OCI-LY7 (cell line): ENCODE measurements at regions not wholly inside any gene's neighbourhood (a gene's known extent, or its start where the extent isn't known, plus 50 kb on each side); places are given as distances from the start of the nearest gene placed in this dataset.

ENCODE experiments used
- BruUV-seq: library from RNA; stranded (reverse); fragments of 400-500 nt; replicated peaks from 2 replicates; lab custom pipeline; 2021; lab: Mats Ljungman, UMichigan
- CTCF ChIA-PET: fragments of 300-600 bp; sonication (Branson Sonifier 250); formaldehyde crosslinking; loops from one replicate; lab custom pipeline; 2022; ENCODE audit warnings: antibody characterized with exemption; ENCODE audit not compliant: unreplicated experiment; lab: Charles Lee
- POLR2A ChIA-PET: fragments of 300-600 bp; sonication (Branson Sonifier 250); formaldehyde crosslinking; loops from one replicate; lab custom pipeline; 2022; ENCODE audit warnings: antibody characterized with exemption; lab: Charles Lee
- DNase-seq: peaks from one replicate; pipeline ENCODE4 v3.0.0-alpha.2; 2015; ENCODE audit warnings: low spot score
- H2AFZ ChIP-seq: fragments of 200-600 bp; sonication (generic), shearing (Covaris generic); 2 replicates; pipeline ENCODE4 v1.6.1; 2014; ENCODE audit warnings: mild to moderate bottlenecking, antibody characterized with exemption, low read length, moderate library complexity
- H3K27ac ChIP-seq: fragments of 200-600 bp; sonication (generic); 2 replicates; pipeline ENCODE4 v1.5.1; 2014; ENCODE audit warnings: mixed run types, low read depth, mild to moderate bottlenecking, moderate library complexity, low read length, inconsistent platforms; ENCODE audit not compliant: poor library complexity, severe bottlenecking
- H3K36me3 ChIP-seq: fragments of 200-600 bp; sonication (generic); 2 replicates; pipeline ENCODE4 v1.6.1; 2014; ENCODE audit warnings: mild to moderate bottlenecking, antibody characterized with exemption, low read length, moderate library complexity, mixed read lengths; ENCODE audit not compliant: insufficient read depth
- H3K4me1 ChIP-seq: fragments of 200-600 bp; sonication (generic); 2 replicates; pipeline ENCODE4 v1.5.1; 2014; ENCODE audit warnings: mild to moderate bottlenecking, low read length; ENCODE audit not compliant: insufficient read depth, poor library complexity, severe bottlenecking
- H3K4me2 ChIP-seq: fragments of 200-600 bp; sonication (generic); 2 replicates; pipeline ENCODE4 v1.6.1; 2014; ENCODE audit warnings: mild to moderate bottlenecking, low read length
- H3K4me3 ChIP-seq: fragments of 200-600 bp; sonication (generic); 2 replicates; pipeline ENCODE4 v1.5.1; 2014; ENCODE audit warnings: mild to moderate bottlenecking, low read depth, low read length; ENCODE audit not compliant: poor library complexity, severe bottlenecking
- H3K79me2 ChIP-seq: fragments of 200-600 bp; sonication (generic); 2 replicates; pipeline ENCODE4 v1.6.1; 2016; ENCODE audit warnings: low read depth, mild to moderate bottlenecking, low read length, moderate library complexity, mixed read lengths; ENCODE audit not compliant: insufficient read depth
- H3K9me2 ChIP-seq: fragments of 200-600 bp; sonication (generic); 2 replicates; pipeline ENCODE4 v1.6.1; 2016; ENCODE audit warnings: mild to moderate bottlenecking, low read length, mixed read lengths; ENCODE audit not compliant: insufficient read depth
- H3K9me3 ChIP-seq: fragments of 200-600 bp; sonication (generic); 2 replicates; pipeline ENCODE4 v1.6.1; 2014; ENCODE audit warnings: mild to moderate bottlenecking, mixed run types, low read length, mixed read lengths
- H4K20me1 ChIP-seq: fragments of 200-600 bp; sonication (generic); 2 replicates; pipeline ENCODE4 v1.6.1; 2014; ENCODE audit warnings: mild to moderate bottlenecking, antibody characterized with exemption, low read length, moderate library complexity, mixed read lengths; ENCODE audit not compliant: insufficient read depth
- CTCF ChIP-seq: fragments of 200-600 bp; sonication (generic); conservative IDR thresholded peaks from 2 replicates; pipeline ENCODE4 v1.5.1; 2014; ENCODE audit warnings: mild to moderate bottlenecking, antibody characterized with exemption, low read length, moderate library complexity, mixed read lengths
- EZH2phosphoT487 ChIP-seq: fragments of 200-600 bp; sonication (generic); IDR thresholded peaks from 2 replicates; pipeline ENCODE4 v1.6.1; 2018; ENCODE audit warnings: low read depth, borderline replicate concordance, mild to moderate bottlenecking, mixed run types, antibody characterized with exemption, low read length, moderate library complexity, mixed read lengths
- intact Hi-C: fragments of 100-400 bp; cut with micrococcal nuclease; formaldehyde crosslinking; loops from one replicate; pipeline ENCODE4 v1.10.0; 2022; ENCODE audit not compliant: unreplicated experiment

GRCh38 chr11:70849031-70849430, 403.3 kb downstream of the SHANK2 start:
- Histone ChIP-seq H4K20me1 (no peaks in the 10 kb centered on the region), H3K79me2 (no peaks in the 10 kb centered on the region), H3K4me2 (no peak overlapping the region), H3K9me3 (no peaks in the 10 kb centered on the region), H3K4me1 (no peaks in the 10 kb centered on the region), H2AFZ (no peak overlapping the region), H3K36me3 (no peaks in the 10 kb centered on the region), H3K4me3 (no peak overlapping the region), H3K27ac (no peak overlapping the region), H3K9me2 (no peaks in the 10 kb centered on the region)
- DNase-seq = no peak
- no TSS peak for BruUV-seq
- intact Hi-C loops = no loop called here
- ChIA-PET POLR2A (no interaction called here), CTCF (no interaction called here)
- TF ChIP-seq CTCF (no peak), EZH2phosphoT487 (no peak)

- intact Hi-C loops = no loop called here
- BruUV-seq = no TSS peak
- no peaks in the 10 kb centered on the region for H4K20me1 ChIP-seq
- POLR2A ChIA-PET = no interaction called here
- H3K4me1 ChIP-seq = no peaks in the 10 kb centered on the region
- H3K9me3 ChIP-seq = no peaks in the 10 kb centered on the region
- no peak overlapping the region for H3K4me2 ChIP-seq
- DNase-seq = no peak
- H3K9me2 ChIP-seq = no peaks in the 10 kb centered on the region
- TF ChIP-seq EZH2phosphoT487 (no peak), CTCF (no peak)
- H3K27ac ChIP-seq = no peak overlapping the region
- H3K36me3 ChIP-seq = no peaks in the 10 kb centered on the region
- CTCF ChIA-PET = no interaction called here
- H3K4me3 ChIP-seq = no peak overlapping the region
- no peaks in the 10 kb centered on the region for H3K79me2 ChIP-seq
- H2AFZ ChIP-seq = no peak overlapping the region
Observed at GRCh38 chr11:70851308-70851707, 401.1 kb downstream of the SHANK2 start.

- no peak for DNase-seq
- Histone ChIP-seq H3K4me3 (no peak overlapping the region), H3K4me1 (no peaks in the 10 kb centered on the region), H3K4me2 (no peak overlapping the region), H2AFZ (no peak overlapping the region), H4K20me1 (no peaks in the 10 kb centered on the region), H3K36me3 (no peaks in the 10 kb centered on the region), H3K9me3 (no peaks in the 10 kb centered on the region), H3K79me2 (no peaks in the 10 kb centered on the region), H3K9me2 (no peaks in the 10 kb centered on the region), H3K27ac (no peak overlapping the region)
- ChIA-PET POLR2A (no interaction called here), CTCF (no interaction called here)
- TF ChIP-seq CTCF (no peak), EZH2phosphoT487 (no peak)
- BruUV-seq = no TSS peak
- intact Hi-C loops = no loop called here
Observed at GRCh38 chr11:70851907-70852306, 400.5 kb downstream of the SHANK2 start.
